Endothelial cell (in vitro differentiated cells): ENCODE measurements at regions not wholly inside any gene's neighbourhood (a gene's known extent, or its start where the extent isn't known, plus 50 kb on each side); places are given as distances from the start of the nearest gene placed in this dataset.

Experiments used
- DNase-seq: peaks from one replicate; pipeline ENCODE4 v3.0.0; 2021; ENCODE audit warnings: low spot score
- H3K27ac Mint-ChIP-seq: one replicate; pipeline ENCODE4 v1.8.0; 2021; ENCODE audit warnings: mixed read lengths, inconsistent platforms; ENCODE audit not compliant: unreplicated experiment
- H3K27me3 Mint-ChIP-seq: one replicate; pipeline ENCODE4 v1.8.0; 2021; ENCODE audit warnings: mild to moderate bottlenecking, moderate library complexity, mixed read lengths, inconsistent platforms; ENCODE audit not compliant: unreplicated experiment
- H3K36me3 Mint-ChIP-seq: one replicate; pipeline ENCODE4 v1.8.0; 2021; ENCODE audit warnings: mild to moderate bottlenecking, low read depth, mixed read lengths, inconsistent platforms; ENCODE audit not compliant: unreplicated experiment
- H3K4me1 Mint-ChIP-seq: one replicate; pipeline ENCODE4 v1.8.0; 2021; ENCODE audit warnings: mild to moderate bottlenecking, mixed read lengths, inconsistent platforms; ENCODE audit not compliant: unreplicated experiment
- H3K4me3 Mint-ChIP-seq: one replicate; pipeline ENCODE4 v1.8.0; 2021; ENCODE audit warnings: mild to moderate bottlenecking, mixed read lengths, inconsistent platforms; ENCODE audit not compliant: unreplicated experiment
- H3K9me3 Mint-ChIP-seq: one replicate; pipeline ENCODE4 v1.8.0; 2021; ENCODE audit warnings: mixed read lengths, inconsistent platforms; ENCODE audit not compliant: unreplicated experiment
- TF ChIP-seq, protein P1 (sequence below): fragments of 200-600 bp; sonication (generic); IDR thresholded peaks from one replicate; pipeline ENCODE4 v1.5.0; 2021; ENCODE audit warnings: antibody characterized with exemption; ENCODE audit not compliant: unreplicated experiment

GRCh38 chr13:80584785-80585184 is 243.9 kb upstream of the SPRY2 start:
- H3K27me3 Mint-ChIP-seq: no peaks in the 10 kb centered on the region

GRCh38 chr13:80584306-80584705 is 243.4 kb upstream of the SPRY2 start:
- no peak for DNase-seq
- Mint-ChIP-seq H3K4me3 (no peak overlapping the region), H3K27me3 (no peaks in the 10 kb centered on the region), H3K36me3 (no peaks in the 10 kb centered on the region), H3K4me1 (no peaks in the 10 kb centered on the region), H3K27ac (no peak overlapping the region), H3K9me3 (no peaks in the 10 kb centered on the region)
- TF ChIP-seq, protein P1, sequence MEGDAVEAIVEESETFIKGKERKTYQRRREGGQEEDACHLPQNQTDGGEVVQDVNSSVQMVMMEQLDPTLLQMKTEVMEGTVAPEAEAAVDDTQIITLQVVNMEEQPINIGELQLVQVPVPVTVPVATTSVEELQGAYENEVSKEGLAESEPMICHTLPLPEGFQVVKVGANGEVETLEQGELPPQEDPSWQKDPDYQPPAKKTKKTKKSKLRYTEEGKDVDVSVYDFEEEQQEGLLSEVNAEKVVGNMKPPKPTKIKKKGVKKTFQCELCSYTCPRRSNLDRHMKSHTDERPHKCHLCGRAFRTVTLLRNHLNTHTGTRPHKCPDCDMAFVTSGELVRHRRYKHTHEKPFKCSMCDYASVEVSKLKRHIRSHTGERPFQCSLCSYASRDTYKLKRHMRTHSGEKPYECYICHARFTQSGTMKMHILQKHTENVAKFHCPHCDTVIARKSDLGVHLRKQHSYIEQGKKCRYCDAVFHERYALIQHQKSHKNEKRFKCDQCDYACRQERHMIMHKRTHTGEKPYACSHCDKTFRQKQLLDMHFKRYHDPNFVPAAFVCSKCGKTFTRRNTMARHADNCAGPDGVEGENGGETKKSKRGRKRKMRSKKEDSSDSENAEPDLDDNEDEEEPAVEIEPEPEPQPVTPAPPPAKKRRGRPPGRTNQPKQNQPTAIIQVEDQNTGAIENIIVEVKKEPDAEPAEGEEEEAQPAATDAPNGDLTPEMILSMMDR: no peak

More at GRCh38 chr13:80584785-80585184, 243.9 kb upstream of the SPRY2 start:
- no peaks in the 10 kb centered on the region for H3K36me3 Mint-ChIP-seq
- no peak overlapping the region for H3K4me3 Mint-ChIP-seq
- TF ChIP-seq, protein P1: no peak
- no peaks in the 10 kb centered on the region for H3K4me1 Mint-ChIP-seq
- no peak overlapping the region for H3K27ac Mint-ChIP-seq
- no peak for DNase-seq
- no peaks in the 10 kb centered on the region for H3K9me3 Mint-ChIP-seq

GRCh38 chr13:80577926-80578670 is 237.2 kb upstream of the SPRY2 start:
- Mint-ChIP-seq H3K36me3 (no peaks in the 10 kb centered on the region), H3K4me3 (no peak overlapping the region), H3K9me3 (no peaks in the 10 kb centered on the region), H3K4me1 (peaks cover 6% of the 10 kb centered on the region), H3K27me3 (no peaks in the 10 kb centered on the region), H3K27ac (no peak overlapping the region)
- TF ChIP-seq, protein P1: no peak
- no peak for DNase-seq

- TF ChIP-seq, protein P1: no peak
- Mint-ChIP-seq H3K27ac (no peak overlapping the region), H3K27me3 (no peaks in the 10 kb centered on the region), H3K9me3 (no peaks in the 10 kb centered on the region), H3K36me3 (no peaks in the 10 kb centered on the region), H3K4me3 (no peak overlapping the region), H3K4me1 (peaks cover 6% of the 10 kb centered on the region)
- DNase-seq: no peak
Measured at GRCh38 chr13:80577285-80577684, 236.4 kb upstream of the SPRY2 start.

DNA sequence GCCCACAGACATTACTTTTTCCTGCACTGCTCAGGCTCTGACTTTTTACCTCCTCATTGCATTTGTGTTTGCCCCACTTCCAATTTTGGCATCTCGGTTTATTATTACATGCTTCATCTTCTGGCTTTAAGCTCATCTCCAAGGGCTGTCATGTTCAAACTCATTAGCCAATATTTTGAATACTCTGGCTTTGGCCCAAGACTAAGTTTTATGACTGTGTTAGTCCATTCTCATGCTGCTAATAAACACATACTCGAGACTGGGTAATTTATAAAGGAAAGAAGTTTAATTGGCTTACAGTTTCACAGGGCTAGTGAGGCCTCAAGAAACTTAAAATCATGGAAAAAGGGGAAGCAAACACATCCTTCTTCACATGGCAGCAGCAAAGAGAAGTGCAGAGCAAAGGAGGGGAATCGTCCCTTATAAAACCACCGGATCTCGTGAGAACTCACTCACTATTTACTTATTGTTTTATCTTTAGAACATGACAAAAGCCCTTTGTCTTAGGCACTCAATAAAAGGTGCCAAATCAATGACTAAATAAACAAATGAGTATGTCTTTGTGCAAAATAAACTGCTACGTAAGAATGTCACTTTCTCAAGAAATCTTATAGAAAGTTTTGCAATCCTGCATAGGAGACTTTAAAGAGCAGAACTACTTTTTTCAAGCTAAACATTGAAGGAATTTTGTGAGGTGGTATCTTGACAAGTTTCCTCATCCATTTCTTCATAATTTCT is 233.4 kb upstream of the SPRY2 start:
- H3K4me3 Mint-ChIP-seq: no peak overlapping the region
- H3K36me3 Mint-ChIP-seq: no peaks in the 10 kb centered on the region
- H3K9me3 Mint-ChIP-seq: no peaks in the 10 kb centered on the region
- no peak for DNase-seq
- TF ChIP-seq, protein P1: no peak
- H3K4me1 Mint-ChIP-seq: peaks cover 6% of the 10 kb centered on the region
- no peaks in the 10 kb centered on the region for H3K27me3 Mint-ChIP-seq
- no peak overlapping the region for H3K27ac Mint-ChIP-seq
